Tibial nerve (tissue), 4 donors: ENCODE measurements at regions not wholly inside any gene's neighbourhood (a gene's known extent, or its start where the extent isn't known, plus 50 kb on each side); places are given as distances from the start of the nearest gene placed in this dataset.

ENCODE experiments used
- DNase-seq, 2 donors: peaks; one replicate each; pipeline ENCODE4 v3.0.0-alpha.2; 2019; ENCODE audit warnings: low spot score in 2 of 2
- H3K27ac ChIP-seq, 4 donors: fragments of 200-600 bp; sonication (generic) in 3 of 4; one replicate each; pipeline ENCODE4 v1.5.1; 2017 to 2019; ENCODE audit warnings: mild to moderate bottlenecking in 1 of 4
- H3K27me3 ChIP-seq, 2 donors: fragments of 200-600 bp; sonication (generic) in 1 of 2; one replicate each; pipeline versions ENCODE4 v1.5.1 to v1.6.0; 2017 to 2019
- H3K36me3 ChIP-seq, 3 donors: fragments of 200-600 bp; sonication (generic); one replicate each; pipeline ENCODE4 v1.5.1; 2018 to 2019
- H3K4me1 ChIP-seq, 4 donors: fragments of 200-600 bp; sonication (generic) in 3 of 4; one replicate each; pipeline ENCODE4 v1.5.1; 2017 to 2019
- H3K4me3 ChIP-seq, 4 donors: fragments of 200-600 bp; sonication (generic) in 3 of 4; one replicate each; pipeline ENCODE4 v1.5.1; 2017 to 2019; ENCODE audit warnings: mild to moderate bottlenecking in 1 of 4, moderate library complexity in 1 of 4
- H3K9me3 ChIP-seq, 4 donors: fragments of 200-600 bp; sonication (generic) in 3 of 4; one replicate each; pipeline ENCODE4 v1.5.1; 2017 to 2019
- CTCF ChIP-seq, 5 experiments: fragments of 200-600 bp in 3 of 5; fragments of 450-650 bp in 2 of 5; sonication (generic) in 3 of 5; IDR thresholded peaks; one replicate each; pipeline ENCODE4 v1.5.1; 2016 to 2019; ENCODE audit warnings: antibody characterized with exemption in 5 of 5, mild to moderate bottlenecking in 3 of 5, moderate library complexity in 2 of 5
- EP300 ChIP-seq, 2 donors: sonication (generic); formaldehyde crosslinking; IDR thresholded peaks; one replicate each; pipeline ENCODE4 v1.6.1; 2017; ENCODE audit warnings: antibody characterized with exemption in 2 of 2, mild to moderate bottlenecking in 1 of 2
- POLR2A ChIP-seq, 2 donors: fragments of 450-650 bp; IDR thresholded peaks; one replicate each; pipeline ENCODE4 v1.6.1; 2017; ENCODE audit warnings: antibody characterized with exemption in 2 of 2, mild to moderate bottlenecking in 2 of 2, moderate library complexity in 2 of 2
- WGBS, 2 donors: methylation state at CpG; one replicate each; pipeline ENCODE4 v1.1.5; 2018; 5-methylcytosine and 5-hydroxymethylcytosine counted together

- no peak for DNase-seq
- 90 to 95% methylated on average over 2 of the region's 2 CpGs for WGBS, 2 donors
- H3K36me3 ChIP-seq: no peaks in the 10 kb centered on the region
- no peaks in the 10 kb centered on the region for H3K27me3 ChIP-seq
- H3K9me3 ChIP-seq: peaks cover 0 to 15% (median 0%) of the 10 kb centered on the region in 4 donors
- TF ChIP-seq POLR2A (IDR thresholded peaks at IDR 0.05) (no peak), EP300 (IDR thresholded peaks at IDR 0.05) (no peak), CTCF (IDR thresholded peaks at IDR 0.05) (no peak)
- no peak overlapping the region for H3K27ac ChIP-seq
- H3K4me3 ChIP-seq: no peak overlapping the region
- no peaks in the 10 kb centered on the region for H3K4me1 ChIP-seq
Observed at GRCh38 chr2:15852811-15853210, 87.5 kb upstream of the MYCN start.

GRCh38 chr2:15853903-15854302, 86.4 kb upstream of the MYCN start:
- Histone ChIP-seq H3K4me3 (no peak overlapping the region), H3K27ac (no peak overlapping the region), H3K27me3 (no peaks in the 10 kb centered on the region), H3K4me1 (no peaks in the 10 kb centered on the region), H3K36me3 (no peaks in the 10 kb centered on the region), H3K9me3 (peaks cover 0 to 10% (median 0%) of the 10 kb centered on the region in 4 donors)
- DNase-seq: no peak
- 53 to 58% methylated on average over 3 of the region's 3 CpGs for WGBS, 2 donors
- no peak for TF ChIP-seq CTCF (IDR thresholded peaks at IDR 0.05)
- no peak for TF ChIP-seq POLR2A (IDR thresholded peaks at IDR 0.05)
- no peak for TF ChIP-seq EP300 (IDR thresholded peaks at IDR 0.05)

- no peak for DNase-seq
- Histone ChIP-seq H3K27ac (no peak overlapping the region), H3K9me3 (no peaks in the 10 kb centered on the region), H3K36me3 (no peaks in the 10 kb centered on the region), H3K27me3 (no peaks in the 10 kb centered on the region), H3K4me1 (no peaks in the 10 kb centered on the region), H3K4me3 (no peak overlapping the region)
- TF ChIP-seq EP300 (IDR thresholded peaks at IDR 0.05) (no peak), POLR2A (IDR thresholded peaks at IDR 0.05) (no peak), CTCF (IDR thresholded peaks at IDR 0.05) (no peak)
Observed at GRCh38 chr2:15855766-15856260, 84.5 kb upstream of the MYCN start.

- Histone ChIP-seq H3K27me3 (no peaks in the 10 kb centered on the region), H3K4me1 (no peaks in the 10 kb centered on the region), H3K9me3 (no peaks in the 10 kb centered on the region), H3K36me3 (no peaks in the 10 kb centered on the region), H3K27ac (no peak overlapping the region), H3K4me3 (no peak overlapping the region)
- 90 to 94% methylated on average over 3 of the region's 3 CpGs for WGBS, 2 donors
- TF ChIP-seq CTCF (IDR thresholded peaks at IDR 0.05): no peak
- no peak for TF ChIP-seq POLR2A (IDR thresholded peaks at IDR 0.05)
- TF ChIP-seq EP300 (IDR thresholded peaks at IDR 0.05): no peak
- no peak for DNase-seq
Observed at GRCh38 chr2:15856318-15856717, 84.0 kb upstream of the MYCN start.

GRCh38 chr2:15858466-15858865, 81.9 kb upstream of the MYCN start:
- Histone ChIP-seq H3K27me3 (no peaks in the 10 kb centered on the region), H3K27ac (no peak overlapping the region), H3K36me3 (no peaks in the 10 kb centered on the region), H3K4me3 (no peak overlapping the region), H3K9me3 (no peaks in the 10 kb centered on the region), H3K4me1 (no peaks in the 10 kb centered on the region)
- DNase-seq: no peak
- no peak for TF ChIP-seq EP300 (IDR thresholded peaks at IDR 0.05)
- TF ChIP-seq CTCF (IDR thresholded peaks at IDR 0.05): no peak
- TF ChIP-seq POLR2A (IDR thresholded peaks at IDR 0.05): no peak
- WGBS, 2 donors: 81 to 86% methylated on average over 6 of the region's 6 CpGs
